ENCODE measurements at regions not wholly inside any gene's neighbourhood (a gene's known extent, or its start where the extent isn't known, plus 50 kb on each side); places are given as distances from the start of the nearest gene placed in this dataset.

- Histone ChIP-seq H4K20me1 (ENCODE audit: control insufficient read depth, extremely low read depth, insufficient read depth, low read length) (no peaks in the 10 kb centered on the region), H3K79me2 (ENCODE audit: control insufficient read depth, insufficient read depth, low read length) (no peaks in the 10 kb centered on the region), H3K36me3 (ENCODE audit: control insufficient read depth, insufficient read depth, low read length) (no peaks in the 10 kb centered on the region), H3K4me3 (replicated peaks in 1 of 4; ENCODE audit: control extremely low read depth in 1 of 4, insufficient read depth in 1 of 4, low read depth in 3 of 4, low read length in 4 of 4) (no peak overlapping the region), H3K4me2 (ENCODE audit: extremely low read depth, insufficient read depth, low read length) (no peak overlapping the region), H3K27ac (ENCODE audit: insufficient read depth, low read length) (no peak overlapping the region), H3K4me1 (ENCODE audit: control insufficient read depth, extremely low read depth, insufficient read depth, low read length) (no peaks in the 10 kb centered on the region), H3K27me3 (ENCODE audit: control insufficient read depth, insufficient read depth, low read length) (no peaks in the 10 kb centered on the region), H3K9me3 (ENCODE audit: control insufficient read depth, insufficient read depth, low read depth, low read length) (no peaks in the 10 kb centered on the region), H3K9ac (ENCODE audit: insufficient read depth, low read length) (no peak overlapping the region), H2AFZ (ENCODE audit: low read length) (no peak overlapping the region)
- DNase-seq (ENCODE audit: low read depth in 2 of 2) = peak; percentile 87 to 91
- TF ChIP-seq, protein P1, sequence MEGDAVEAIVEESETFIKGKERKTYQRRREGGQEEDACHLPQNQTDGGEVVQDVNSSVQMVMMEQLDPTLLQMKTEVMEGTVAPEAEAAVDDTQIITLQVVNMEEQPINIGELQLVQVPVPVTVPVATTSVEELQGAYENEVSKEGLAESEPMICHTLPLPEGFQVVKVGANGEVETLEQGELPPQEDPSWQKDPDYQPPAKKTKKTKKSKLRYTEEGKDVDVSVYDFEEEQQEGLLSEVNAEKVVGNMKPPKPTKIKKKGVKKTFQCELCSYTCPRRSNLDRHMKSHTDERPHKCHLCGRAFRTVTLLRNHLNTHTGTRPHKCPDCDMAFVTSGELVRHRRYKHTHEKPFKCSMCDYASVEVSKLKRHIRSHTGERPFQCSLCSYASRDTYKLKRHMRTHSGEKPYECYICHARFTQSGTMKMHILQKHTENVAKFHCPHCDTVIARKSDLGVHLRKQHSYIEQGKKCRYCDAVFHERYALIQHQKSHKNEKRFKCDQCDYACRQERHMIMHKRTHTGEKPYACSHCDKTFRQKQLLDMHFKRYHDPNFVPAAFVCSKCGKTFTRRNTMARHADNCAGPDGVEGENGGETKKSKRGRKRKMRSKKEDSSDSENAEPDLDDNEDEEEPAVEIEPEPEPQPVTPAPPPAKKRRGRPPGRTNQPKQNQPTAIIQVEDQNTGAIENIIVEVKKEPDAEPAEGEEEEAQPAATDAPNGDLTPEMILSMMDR (conservative IDR thresholded peaks at IDR 0.05 in 1 of 2, IDR thresholded peaks at IDR 0.05 in 1 of 2; ENCODE audit: low read depth in 1 of 2, low read length in 2 of 2) = no peak
- no peak for TF ChIP-seq EZH2 (IDR thresholded peaks at IDR 0.05; ENCODE audit: low read length, missing control alignments)
Measured at GRCh38 chr2:14700753-14701152, 68.2 kb downstream of the LRATD1 start.

- H3K9me3 ChIP-seq (ENCODE audit: control insufficient read depth, insufficient read depth, low read depth, low read length) = no peaks in the 10 kb centered on the region
- no peaks in the 10 kb centered on the region for H3K79me2 ChIP-seq (ENCODE audit: control insufficient read depth, insufficient read depth, low read length)
- no peaks in the 10 kb centered on the region for H3K27me3 ChIP-seq (ENCODE audit: control insufficient read depth, insufficient read depth, low read length)
- H4K20me1 ChIP-seq (ENCODE audit: control insufficient read depth, extremely low read depth, insufficient read depth, low read length) = no peaks in the 10 kb centered on the region
- H3K4me1 ChIP-seq (ENCODE audit: control insufficient read depth, extremely low read depth, insufficient read depth, low read length) = no peaks in the 10 kb centered on the region
- no peak overlapping the region for H3K4me3 ChIP-seq (replicated peaks in 1 of 4; ENCODE audit: control extremely low read depth in 1 of 4, insufficient read depth in 1 of 4, low read depth in 3 of 4, low read length in 4 of 4)
- no peak overlapping the region for H3K9ac ChIP-seq (ENCODE audit: insufficient read depth, low read length)
- TF ChIP-seq, protein P1 (conservative IDR thresholded peaks at IDR 0.05 in 1 of 2, IDR thresholded peaks at IDR 0.05 in 1 of 2; ENCODE audit: low read depth in 1 of 2, low read length in 2 of 2) = no peak
- TF ChIP-seq EZH2 (IDR thresholded peaks at IDR 0.05; ENCODE audit: low read length, missing control alignments) = no peak
- H3K4me2 ChIP-seq (ENCODE audit: extremely low read depth, insufficient read depth, low read length) = no peak overlapping the region
- no peaks in the 10 kb centered on the region for H3K36me3 ChIP-seq (ENCODE audit: control insufficient read depth, insufficient read depth, low read length)
- no peak overlapping the region for H3K27ac ChIP-seq (ENCODE audit: insufficient read depth, low read length)
- no peak overlapping the region for H2AFZ ChIP-seq (ENCODE audit: low read length)
- peak in 1 of 2 donors; percentile 88 for DNase-seq (ENCODE audit: low read depth in 2 of 2)
Measured at GRCh38 chr2:14702258-14702657, 69.7 kb downstream of the LRATD1 start.

DNA sequence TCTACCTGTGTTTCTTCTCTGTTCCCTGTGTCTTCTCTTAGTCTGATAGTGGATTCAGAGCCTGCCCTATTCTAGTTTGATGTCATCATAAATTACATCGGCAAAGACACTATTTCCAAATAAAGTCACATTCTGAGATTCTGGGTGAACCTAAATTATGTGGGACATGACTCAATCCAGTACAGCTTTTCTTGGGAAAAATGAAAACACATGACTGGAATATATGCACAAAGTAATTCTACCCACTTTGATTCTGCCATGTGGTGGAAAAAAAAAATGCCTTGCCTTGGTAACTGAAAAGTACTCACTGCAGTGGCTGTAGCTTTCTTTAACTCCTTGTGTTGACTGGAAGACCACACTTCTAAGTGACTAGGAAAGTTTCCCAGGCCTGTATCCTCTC lies 73.7 kb downstream of the LRATD1 start:
- Histone ChIP-seq H4K20me1 (ENCODE audit: control insufficient read depth, extremely low read depth, insufficient read depth, low read length) (no peaks in the 10 kb centered on the region), H3K9me3 (ENCODE audit: control insufficient read depth, insufficient read depth, low read depth, low read length) (no peaks in the 10 kb centered on the region), H3K4me1 (ENCODE audit: control insufficient read depth, extremely low read depth, insufficient read depth, low read length) (no peaks in the 10 kb centered on the region), H3K27ac (ENCODE audit: insufficient read depth, low read length) (no peak overlapping the region), H3K27me3 (ENCODE audit: control insufficient read depth, insufficient read depth, low read length) (no peaks in the 10 kb centered on the region), H3K36me3 (ENCODE audit: control insufficient read depth, insufficient read depth, low read length) (no peaks in the 10 kb centered on the region), H3K4me2 (ENCODE audit: extremely low read depth, insufficient read depth, low read length) (no peak overlapping the region), H3K79me2 (ENCODE audit: control insufficient read depth, insufficient read depth, low read length) (no peaks in the 10 kb centered on the region), H3K4me3 (replicated peaks in 1 of 4; ENCODE audit: control extremely low read depth in 1 of 4, insufficient read depth in 1 of 4, low read depth in 3 of 4, low read length in 4 of 4) (no peak overlapping the region), H3K9ac (ENCODE audit: insufficient read depth, low read length) (no peak overlapping the region), H2AFZ (ENCODE audit: low read length) (no peak overlapping the region)
- DNase-seq (ENCODE audit: low read depth in 2 of 2) = no peak
- TF ChIP-seq, protein P1 (conservative IDR thresholded peaks at IDR 0.05 in 1 of 2, IDR thresholded peaks at IDR 0.05 in 1 of 2; ENCODE audit: low read depth in 1 of 2, low read length in 2 of 2) = no peak
- no peak for TF ChIP-seq EZH2 (IDR thresholded peaks at IDR 0.05; ENCODE audit: low read length, missing control alignments)
